ENCODE measurements at regions not wholly inside any gene's neighbourhood (a gene's known extent, or its start where the extent isn't known, plus 50 kb on each side); places are given as distances from the start of the nearest gene placed in this dataset.

- TF ChIP-seq NFRKB (IDR thresholded peaks at IDR 0.05) (no peak), FOXA1 (IDR thresholded peaks at IDR 0.05) (no peak), LEF1 (IDR thresholded peaks at IDR 0.05; ENCODE audit: borderline replicate concordance) (no peak), FOXK2 (IDR thresholded peaks at IDR 0.05) (no peak), CTBP1 (IDR thresholded peaks at IDR 0.05; ENCODE audit: borderline replicate concordance) (no peak), ZNF384 (IDR thresholded peaks at IDR 0.05) (no peak), FOXM1 (IDR thresholded peaks at IDR 0.05; ENCODE audit: borderline replicate concordance) (no peak), L3MBTL2 (conservative IDR thresholded peaks at IDR 0.05) (no peak), ELF4 (IDR thresholded peaks at IDR 0.05) (no peak)
- DNase-seq (ENCODE audit: extremely low spot score): no peak
- ChIA-PET CTCF (no interaction called here), POLR2A (no interaction called here)
Measured at GRCh38 chr12:4196805-4197420, 76.6 kb upstream of the CCND2 start.

GRCh38 chr12:4194668-4195067 lies 78.9 kb upstream of the CCND2 start:
- TF ChIP-seq L3MBTL2 (conservative IDR thresholded peaks at IDR 0.05): no peak
- TF ChIP-seq SP1 (IDR thresholded peaks at IDR 0.05): no peak
- DNase-seq (ENCODE audit: extremely low spot score): no peak
- POLR2A ChIA-PET: no interaction called here
- CTCF ChIA-PET: no interaction called here

GRCh38 chr12:4193821-4194220 lies 79.7 kb upstream of the CCND2 start:
- TF ChIP-seq PKNOX1 (IDR thresholded peaks at IDR 0.05): no peak
- TF ChIP-seq FOXA1 (IDR thresholded peaks at IDR 0.05): no peak
- no peak for TF ChIP-seq FOXM1 (IDR thresholded peaks at IDR 0.05; ENCODE audit: borderline replicate concordance)
- TF ChIP-seq FOXK2 (IDR thresholded peaks at IDR 0.05): no peak
- no peak for TF ChIP-seq BHLHE40 (IDR thresholded peaks at IDR 0.05; ENCODE audit: borderline replicate concordance)
- TF ChIP-seq SP1 (IDR thresholded peaks at IDR 0.05): no peak
- no peak for DNase-seq (ENCODE audit: extremely low spot score)
- ChIA-PET CTCF (no interaction called here), POLR2A (no interaction called here)

- ChIA-PET POLR2A (no interaction called here), CTCF (no interaction called here)
- TF ChIP-seq SUZ12 (IDR thresholded peaks at IDR 0.05): no peak
- TF ChIP-seq HDGF (IDR thresholded peaks at IDR 0.05; ENCODE audit: borderline replicate concordance): no peak
- TF ChIP-seq LEF1 (IDR thresholded peaks at IDR 0.05; ENCODE audit: borderline replicate concordance): no peak
- TF ChIP-seq ARNT (IDR thresholded peaks at IDR 0.05): no peak
- no peak for TF ChIP-seq PKNOX1 (IDR thresholded peaks at IDR 0.05)
- TF ChIP-seq CTBP1 (IDR thresholded peaks at IDR 0.05; ENCODE audit: borderline replicate concordance): no peak
- no peak for TF ChIP-seq ELF4 (IDR thresholded peaks at IDR 0.05)
- no peak for TF ChIP-seq FOXM1 (IDR thresholded peaks at IDR 0.05; ENCODE audit: borderline replicate concordance)
- no peak for TF ChIP-seq TARDBP (IDR thresholded peaks at IDR 0.05)
- TF ChIP-seq L3MBTL2 (conservative IDR thresholded peaks at IDR 0.05): no peak
- TF ChIP-seq BHLHE40 (IDR thresholded peaks at IDR 0.05; ENCODE audit: borderline replicate concordance): no peak
- TF ChIP-seq NFRKB (IDR thresholded peaks at IDR 0.05): no peak
- TF ChIP-seq FOXA1 (IDR thresholded peaks at IDR 0.05): no peak
- TF ChIP-seq ZNF384 (IDR thresholded peaks at IDR 0.05): no peak
- no peak for TF ChIP-seq SP1 (IDR thresholded peaks at IDR 0.05)
- no peak for TF ChIP-seq FOXK2 (IDR thresholded peaks at IDR 0.05)
- no peak for DNase-seq (ENCODE audit: extremely low spot score)
Measured at GRCh38 chr12:4191642-4192041, 81.9 kb upstream of the CCND2 start.

GRCh38 chr12:4191149-4191548 lies 82.4 kb upstream of the CCND2 start:
- ChIA-PET POLR2A (no interaction called here), CTCF (interaction anchor here (0.7 kb wide), 1 partner anchor 1606 kb away, joined by 3 read pairs; no protein-coding TSS in a partner anchor)
- no peak for DNase-seq (ENCODE audit: extremely low spot score)
- TF ChIP-seq L3MBTL2 (conservative IDR thresholded peaks at IDR 0.05) (no peak), TARDBP (IDR thresholded peaks at IDR 0.05) (no peak), FOXA1 (IDR thresholded peaks at IDR 0.05) (no peak), PKNOX1 (IDR thresholded peaks at IDR 0.05) (no peak), SUZ12 (IDR thresholded peaks at IDR 0.05) (no peak), BHLHE40 (IDR thresholded peaks at IDR 0.05; ENCODE audit: borderline replicate concordance) (no peak), ELF4 (IDR thresholded peaks at IDR 0.05) (no peak), HDGF (IDR thresholded peaks at IDR 0.05; ENCODE audit: borderline replicate concordance) (no peak), LEF1 (IDR thresholded peaks at IDR 0.05; ENCODE audit: borderline replicate concordance) (no peak), ZNF384 (IDR thresholded peaks at IDR 0.05) (no peak), FOXM1 (IDR thresholded peaks at IDR 0.05; ENCODE audit: borderline replicate concordance) (no peak), ARNT (IDR thresholded peaks at IDR 0.05) (no peak), CTBP1 (IDR thresholded peaks at IDR 0.05; ENCODE audit: borderline replicate concordance) (no peak)

- TF ChIP-seq ZNF384 (IDR thresholded peaks at IDR 0.05) (no peak), CTBP1 (IDR thresholded peaks at IDR 0.05; ENCODE audit: borderline replicate concordance) (no peak), NFRKB (IDR thresholded peaks at IDR 0.05) (no peak), SP1 (IDR thresholded peaks at IDR 0.05) (no peak), PKNOX1 (IDR thresholded peaks at IDR 0.05) (no peak), FOXA1 (IDR thresholded peaks at IDR 0.05) (no peak), SUZ12 (IDR thresholded peaks at IDR 0.05) (no peak), L3MBTL2 (conservative IDR thresholded peaks at IDR 0.05) (no peak), ARNT (IDR thresholded peaks at IDR 0.05) (no peak), BHLHE40 (IDR thresholded peaks at IDR 0.05; ENCODE audit: borderline replicate concordance) (no peak), FOXM1 (IDR thresholded peaks at IDR 0.05; ENCODE audit: borderline replicate concordance) (no peak), LEF1 (IDR thresholded peaks at IDR 0.05; ENCODE audit: borderline replicate concordance) (no peak), TARDBP (IDR thresholded peaks at IDR 0.05) (no peak), HDGF (IDR thresholded peaks at IDR 0.05; ENCODE audit: borderline replicate concordance) (no peak), ELF4 (IDR thresholded peaks at IDR 0.05) (no peak), FOXK2 (IDR thresholded peaks at IDR 0.05) (no peak)
- ChIA-PET POLR2A (no interaction called here), CTCF (interaction anchor here (0.7 kb wide), 1 partner anchor 1606 kb away, joined by 3 read pairs; no protein-coding TSS in a partner anchor)
- DNase-seq (ENCODE audit: extremely low spot score): no peak
Measured at GRCh38 chr12:4190366-4191063, 83.0 kb upstream of the CCND2 start.

All from HEK293T (cell line).